T-helper 22 cell (primary cell): ENCODE measurements at regions not wholly inside any gene's neighbourhood (a gene's known extent, or its start where the extent isn't known, plus 50 kb on each side); places are given as distances from the start of the nearest gene placed in this dataset.

Source experiments
- DNase-seq: peaks from one replicate; pipeline ENCODE4 v3.0.0-alpha.2; 2020; ENCODE audit warnings: low read depth

GRCh38 chr7:131272086-131272485 is 55.6 kb upstream of the MKLN1 start:
- no peak for DNase-seq

- no peak for DNase-seq
Observed at GRCh38 chr7:131274986-131275385, 52.7 kb upstream of the MKLN1 start.

- no peak for DNase-seq
Observed at GRCh38 chr7:131276190-131276589, 51.5 kb upstream of the MKLN1 start.

GRCh38 chr7:131276748-131277147 is 50.9 kb upstream of the MKLN1 start:
- no peak for DNase-seq
